ENCODE measurements at regions not wholly inside any gene's neighbourhood (a gene's known extent, or its start where the extent isn't known, plus 50 kb on each side); places are given as distances from the start of the nearest gene placed in this dataset.

DNA sequence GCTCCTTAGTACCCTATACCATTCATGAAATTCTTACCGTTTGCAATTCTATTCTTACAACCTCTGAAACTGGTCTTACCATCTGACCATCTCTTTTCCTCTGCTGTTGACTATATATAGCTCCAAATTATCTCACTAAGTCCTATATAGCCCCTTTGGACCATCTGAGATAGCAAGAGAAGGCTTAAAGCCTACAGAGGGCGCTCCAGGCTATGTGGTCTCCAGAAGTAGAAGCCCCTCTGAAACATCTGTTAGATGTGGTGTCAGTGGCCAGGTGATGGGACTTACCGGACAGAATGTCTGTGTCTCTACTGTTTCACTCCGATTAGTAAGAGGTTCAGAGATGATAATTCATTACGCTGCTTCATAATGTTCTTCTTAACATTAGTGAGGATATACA lies 140.7 kb upstream of the BMP2 start:
- peaks cover 0 to 3% (median 0%) of the 10 kb centered on the region in 3 donors for H3K27me3 Mint-ChIP-seq (ENCODE audit: low read depth in 3 of 3)
- no peaks in the 10 kb centered on the region for H3K36me3 ChIP-seq (replicated peaks in 1 of 2; ENCODE audit: control insufficient read depth in 1 of 2, insufficient read depth in 2 of 2, low read length in 2 of 2)
- no peaks in the 10 kb centered on the region for H3K79me2 ChIP-seq (ENCODE audit: insufficient read depth, low read length)
- H3K4me1 Mint-ChIP-seq = peaks cover 6% of the 10 kb centered on the region
- H3K4me3 Mint-ChIP-seq = no peak overlapping the region
- H2AFZ ChIP-seq (ENCODE audit: insufficient read depth, low read depth, low read length, poor library complexity, severe bottlenecking) = no peak overlapping the region
- no peak for DNase-seq
- H3K36me3 Mint-ChIP-seq = no peaks in the 10 kb centered on the region
- H3K9me3 ChIP-seq (replicated peaks in 1 of 2; ENCODE audit: control insufficient read depth in 1 of 2, insufficient read depth in 1 of 2, low read length in 2 of 2) = no peaks in the 10 kb centered on the region
- no peaks in the 10 kb centered on the region for H4K20me1 ChIP-seq (ENCODE audit: insufficient read depth, low read length)
- TF ChIP-seq, protein P1, sequence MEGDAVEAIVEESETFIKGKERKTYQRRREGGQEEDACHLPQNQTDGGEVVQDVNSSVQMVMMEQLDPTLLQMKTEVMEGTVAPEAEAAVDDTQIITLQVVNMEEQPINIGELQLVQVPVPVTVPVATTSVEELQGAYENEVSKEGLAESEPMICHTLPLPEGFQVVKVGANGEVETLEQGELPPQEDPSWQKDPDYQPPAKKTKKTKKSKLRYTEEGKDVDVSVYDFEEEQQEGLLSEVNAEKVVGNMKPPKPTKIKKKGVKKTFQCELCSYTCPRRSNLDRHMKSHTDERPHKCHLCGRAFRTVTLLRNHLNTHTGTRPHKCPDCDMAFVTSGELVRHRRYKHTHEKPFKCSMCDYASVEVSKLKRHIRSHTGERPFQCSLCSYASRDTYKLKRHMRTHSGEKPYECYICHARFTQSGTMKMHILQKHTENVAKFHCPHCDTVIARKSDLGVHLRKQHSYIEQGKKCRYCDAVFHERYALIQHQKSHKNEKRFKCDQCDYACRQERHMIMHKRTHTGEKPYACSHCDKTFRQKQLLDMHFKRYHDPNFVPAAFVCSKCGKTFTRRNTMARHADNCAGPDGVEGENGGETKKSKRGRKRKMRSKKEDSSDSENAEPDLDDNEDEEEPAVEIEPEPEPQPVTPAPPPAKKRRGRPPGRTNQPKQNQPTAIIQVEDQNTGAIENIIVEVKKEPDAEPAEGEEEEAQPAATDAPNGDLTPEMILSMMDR (IDR thresholded peaks at IDR 0.05) = no peak
- H3K27ac ChIP-seq (ENCODE audit: low read depth in 1 of 2, low read length in 2 of 2) = no peak overlapping the region
- H3K4me2 ChIP-seq (replicated peaks; ENCODE audit: extremely low read depth, low read length, poor library complexity, severe bottlenecking) = no peak overlapping the region
- H3K27me3 ChIP-seq (ENCODE audit: control insufficient read depth in 2 of 2, insufficient read depth in 2 of 2, low read length in 2 of 2) = no peaks in the 10 kb centered on the region
- no peak overlapping the region for H3K4me3 ChIP-seq (replicated peaks in 1 of 3; ENCODE audit: low read depth in 2 of 3, low read length in 3 of 3)
- no peaks in the 10 kb centered on the region for H3K4me1 ChIP-seq (ENCODE audit: control insufficient read depth in 1 of 2, insufficient read depth in 2 of 2, low read length in 2 of 2)
- 60% methylated on average over 2 of the region's 5 CpGs for WGBS (ENCODE audit: insufficient coverage)
- H3K9ac ChIP-seq (ENCODE audit: insufficient read depth, low read length, poor library complexity, severe bottlenecking) = no peak overlapping the region
- intact Hi-C loops (cut with micrococcal nuclease) = no loop called here
- H3K9me3 Mint-ChIP-seq = peaks cover 0 to 3% (median 0%) of the 10 kb centered on the region in 7 donors
- H3K27ac Mint-ChIP-seq = no peak overlapping the region

DNA sequence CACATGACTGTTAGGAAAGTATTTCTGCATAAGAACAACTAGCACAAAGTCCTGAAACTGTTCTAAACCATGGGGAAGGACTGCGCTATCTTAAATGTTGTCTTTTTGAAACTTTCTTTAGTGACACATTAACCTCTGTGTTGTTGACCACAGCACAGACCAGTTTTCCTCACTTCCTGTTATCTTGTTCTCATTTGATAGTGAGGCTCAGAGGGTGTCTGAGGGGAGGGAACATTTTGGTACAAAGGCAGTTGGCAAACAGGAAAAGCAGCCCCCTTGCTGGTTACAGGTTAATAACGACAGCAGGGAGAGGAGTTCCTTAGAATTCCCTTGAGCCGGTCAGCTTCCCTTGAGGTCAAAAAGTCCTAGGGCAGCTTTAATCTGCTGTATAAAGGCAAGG lies 143.5 kb upstream of the BMP2 start:
- WGBS (ENCODE audit: insufficient coverage) = 0% methylated on average over 1 of the region's 3 CpGs
- Histone ChIP-seq H3K27me3 (ENCODE audit: control insufficient read depth in 2 of 2, insufficient read depth in 2 of 2, low read length in 2 of 2) (no peaks in the 10 kb centered on the region), H3K4me1 (ENCODE audit: control insufficient read depth in 1 of 2, insufficient read depth in 2 of 2, low read length in 2 of 2) (no peaks in the 10 kb centered on the region), H3K79me2 (ENCODE audit: insufficient read depth, low read length) (no peaks in the 10 kb centered on the region), H4K20me1 (ENCODE audit: insufficient read depth, low read length) (no peaks in the 10 kb centered on the region), H3K36me3 (replicated peaks in 1 of 2; ENCODE audit: control insufficient read depth in 1 of 2, insufficient read depth in 2 of 2, low read length in 2 of 2) (no peaks in the 10 kb centered on the region), H3K9me3 (replicated peaks in 1 of 2; ENCODE audit: control insufficient read depth in 1 of 2, insufficient read depth in 1 of 2, low read length in 2 of 2) (no peaks in the 10 kb centered on the region), H3K4me2 (replicated peaks; ENCODE audit: extremely low read depth, low read length, poor library complexity, severe bottlenecking) (no peak overlapping the region), H3K27ac (ENCODE audit: low read depth in 1 of 2, low read length in 2 of 2) (no peak overlapping the region), H3K9ac (ENCODE audit: insufficient read depth, low read length, poor library complexity, severe bottlenecking) (no peak overlapping the region), H3K4me3 (replicated peaks in 1 of 3; ENCODE audit: low read depth in 2 of 3, low read length in 3 of 3) (no peak overlapping the region), H2AFZ (ENCODE audit: insufficient read depth, low read depth, low read length, poor library complexity, severe bottlenecking) (peak overlapping the region; percentile 1)
- no peak for DNase-seq
- H3K27ac Mint-ChIP-seq = peak overlapping the region in 1 of 7 donors; percentile 75
- no peaks in the 10 kb centered on the region for H3K36me3 Mint-ChIP-seq
- peaks cover 6% of the 10 kb centered on the region for H3K4me1 Mint-ChIP-seq
- intact Hi-C loops (cut with micrococcal nuclease) = no loop called here
- H3K4me3 Mint-ChIP-seq = no peak overlapping the region
- H3K27me3 Mint-ChIP-seq (ENCODE audit: low read depth in 3 of 3) = no peaks in the 10 kb centered on the region
- peaks cover 0 to 3% (median 0%) of the 10 kb centered on the region in 7 donors for H3K9me3 Mint-ChIP-seq
- TF ChIP-seq, protein P1 (IDR thresholded peaks at IDR 0.05) = no peak

Data from CD14-positive monocyte (primary cell).